ENCODE measurements at regions not wholly inside any gene's neighbourhood (a gene's known extent, or its start where the extent isn't known, plus 50 kb on each side); places are given as distances from the start of the nearest gene placed in this dataset.

DNA sequence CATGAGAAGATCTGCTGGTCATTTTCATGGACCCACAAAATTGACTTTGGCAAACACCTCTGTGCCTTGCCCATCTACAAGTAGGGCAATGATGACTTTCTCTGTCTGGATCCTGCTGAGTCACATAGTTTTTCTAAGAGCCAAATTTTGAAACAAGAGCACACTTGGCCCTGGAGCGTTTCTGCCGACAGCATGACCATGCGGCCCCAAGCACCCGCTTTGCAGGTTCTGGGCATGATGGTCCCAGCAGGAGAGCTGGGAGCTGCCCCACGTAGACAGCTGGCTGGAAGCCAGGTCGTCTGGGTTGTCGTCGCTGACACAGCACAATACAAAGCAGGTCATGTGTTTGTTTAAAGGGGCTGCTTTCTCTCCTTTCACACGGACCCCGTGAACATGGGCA is 159.8 kb downstream of the SYK start:
- no peak overlapping the region for H3K4me3 ChIP-seq (ENCODE audit: low read depth, low read length)
- TF ChIP-seq, protein P1, sequence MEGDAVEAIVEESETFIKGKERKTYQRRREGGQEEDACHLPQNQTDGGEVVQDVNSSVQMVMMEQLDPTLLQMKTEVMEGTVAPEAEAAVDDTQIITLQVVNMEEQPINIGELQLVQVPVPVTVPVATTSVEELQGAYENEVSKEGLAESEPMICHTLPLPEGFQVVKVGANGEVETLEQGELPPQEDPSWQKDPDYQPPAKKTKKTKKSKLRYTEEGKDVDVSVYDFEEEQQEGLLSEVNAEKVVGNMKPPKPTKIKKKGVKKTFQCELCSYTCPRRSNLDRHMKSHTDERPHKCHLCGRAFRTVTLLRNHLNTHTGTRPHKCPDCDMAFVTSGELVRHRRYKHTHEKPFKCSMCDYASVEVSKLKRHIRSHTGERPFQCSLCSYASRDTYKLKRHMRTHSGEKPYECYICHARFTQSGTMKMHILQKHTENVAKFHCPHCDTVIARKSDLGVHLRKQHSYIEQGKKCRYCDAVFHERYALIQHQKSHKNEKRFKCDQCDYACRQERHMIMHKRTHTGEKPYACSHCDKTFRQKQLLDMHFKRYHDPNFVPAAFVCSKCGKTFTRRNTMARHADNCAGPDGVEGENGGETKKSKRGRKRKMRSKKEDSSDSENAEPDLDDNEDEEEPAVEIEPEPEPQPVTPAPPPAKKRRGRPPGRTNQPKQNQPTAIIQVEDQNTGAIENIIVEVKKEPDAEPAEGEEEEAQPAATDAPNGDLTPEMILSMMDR (conservative IDR thresholded peaks at IDR 0.05; ENCODE audit: low read depth, low read length) = no peak
- DNase-seq (ENCODE audit: low read depth) = no peak

DNA sequence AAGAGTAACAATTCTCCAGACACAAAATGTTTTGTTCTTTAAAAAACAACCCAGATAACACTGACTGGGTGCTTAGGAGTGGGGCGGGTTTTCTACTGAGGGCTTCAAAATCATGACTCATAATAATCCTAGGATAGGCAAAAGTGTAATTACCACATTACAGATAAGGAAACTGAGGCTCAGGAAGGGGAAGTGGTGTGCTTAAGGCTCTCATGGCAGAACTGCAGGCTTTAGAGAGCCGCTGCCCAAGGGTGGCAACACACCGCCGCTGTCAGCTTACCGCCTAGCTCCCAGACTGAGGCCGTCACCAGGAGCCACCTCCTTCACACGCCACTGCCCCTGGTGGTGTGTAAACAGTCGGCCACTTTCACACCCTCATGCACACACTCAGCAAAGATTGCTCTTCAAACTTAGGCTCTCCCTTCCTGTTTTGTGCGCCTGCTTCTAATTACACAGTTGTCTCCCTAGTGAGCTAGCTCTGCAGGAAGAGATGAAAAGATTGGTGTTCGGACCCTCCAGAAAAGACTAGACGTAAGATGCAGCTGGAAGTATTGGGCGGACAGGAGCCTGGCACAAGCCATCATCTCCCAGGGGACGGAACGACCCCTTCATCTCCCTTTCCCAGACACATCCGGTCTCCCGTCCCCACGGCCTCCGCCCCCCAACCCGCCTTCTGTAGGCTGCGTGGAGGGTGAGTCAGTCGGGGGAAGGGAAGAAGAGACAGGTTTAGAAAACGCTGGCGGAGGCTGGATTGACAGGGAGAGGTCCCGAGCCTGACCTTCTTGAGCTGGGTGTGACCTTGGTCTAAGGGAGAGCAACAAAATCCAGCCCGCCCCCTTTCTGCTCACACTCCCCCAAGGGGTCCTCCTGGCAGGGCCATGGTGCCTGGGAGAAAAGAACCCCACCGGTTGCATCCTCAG is 162.7 kb downstream of the SYK start:
- TF ChIP-seq, protein P1 (conservative IDR thresholded peaks at IDR 0.05; ENCODE audit: low read depth, low read length) = peak; percentile 21
- no peak overlapping the region for H3K4me3 ChIP-seq (ENCODE audit: low read depth, low read length)
- no peak for DNase-seq (ENCODE audit: low read depth)

DNA sequence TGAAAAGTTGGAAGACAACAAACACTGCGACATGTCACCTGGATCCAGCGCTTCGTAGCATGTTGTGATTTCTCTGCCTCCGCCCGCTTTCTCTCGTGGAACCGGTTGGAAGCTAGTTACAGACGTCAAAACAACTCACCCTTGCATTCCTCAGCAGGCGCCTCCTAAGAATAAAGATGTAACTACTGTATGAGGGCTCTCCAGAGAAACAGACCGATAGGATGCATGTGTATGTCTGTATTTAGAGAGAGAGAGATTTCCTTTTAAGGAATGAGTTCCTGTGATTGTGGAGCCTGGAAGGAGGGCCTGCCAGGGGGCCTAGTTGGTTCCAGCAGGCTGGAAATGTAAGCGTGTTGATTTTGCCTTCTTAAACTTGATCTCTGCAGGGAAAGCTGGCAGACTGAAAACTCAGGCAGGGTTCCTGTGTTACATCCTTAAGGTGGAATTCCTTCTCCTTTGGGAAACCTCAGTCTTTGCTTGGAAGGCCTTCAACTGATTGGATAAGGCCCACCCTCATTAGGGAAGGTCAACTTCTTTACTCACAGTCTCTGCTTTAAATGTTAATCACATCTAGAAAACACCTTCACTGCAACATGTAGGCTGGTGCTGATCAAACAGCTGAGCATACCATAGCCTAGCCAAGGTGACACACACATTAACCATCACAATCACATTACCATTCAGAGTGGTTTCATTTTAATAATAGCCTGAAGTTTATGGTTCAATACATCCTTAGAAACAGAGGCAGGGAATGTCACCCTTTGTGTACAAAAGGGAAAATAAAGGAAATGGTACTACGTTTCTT is 163.8 kb downstream of the SYK start:
- no peak for DNase-seq (ENCODE audit: low read depth)

DNA sequence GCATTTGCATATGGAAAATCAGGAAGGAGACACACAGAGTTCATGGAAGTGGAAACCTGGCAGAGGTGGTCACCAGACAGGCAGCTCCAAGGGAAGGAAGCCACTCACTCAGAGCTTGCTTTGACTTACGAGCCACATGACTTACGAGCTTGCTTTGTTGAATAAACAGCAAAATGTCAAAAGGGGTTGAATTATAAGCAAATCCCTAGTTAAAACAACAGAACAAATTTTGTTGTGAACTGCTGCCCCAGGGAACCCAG is 164.3 kb downstream of the SYK start:
- no peak overlapping the region for H3K4me3 ChIP-seq (ENCODE audit: low read depth, low read length)
- DNase-seq (ENCODE audit: low read depth) = no peak
- TF ChIP-seq, protein P1 (conservative IDR thresholded peaks at IDR 0.05; ENCODE audit: low read depth, low read length) = no peak

More for the DNA sequence above, 163.8 kb downstream of the SYK start:
- TF ChIP-seq, protein P1 (conservative IDR thresholded peaks at IDR 0.05; ENCODE audit: low read depth, low read length) = no peak
- no peak overlapping the region for H3K4me3 ChIP-seq (ENCODE audit: low read depth, low read length)

DNA sequence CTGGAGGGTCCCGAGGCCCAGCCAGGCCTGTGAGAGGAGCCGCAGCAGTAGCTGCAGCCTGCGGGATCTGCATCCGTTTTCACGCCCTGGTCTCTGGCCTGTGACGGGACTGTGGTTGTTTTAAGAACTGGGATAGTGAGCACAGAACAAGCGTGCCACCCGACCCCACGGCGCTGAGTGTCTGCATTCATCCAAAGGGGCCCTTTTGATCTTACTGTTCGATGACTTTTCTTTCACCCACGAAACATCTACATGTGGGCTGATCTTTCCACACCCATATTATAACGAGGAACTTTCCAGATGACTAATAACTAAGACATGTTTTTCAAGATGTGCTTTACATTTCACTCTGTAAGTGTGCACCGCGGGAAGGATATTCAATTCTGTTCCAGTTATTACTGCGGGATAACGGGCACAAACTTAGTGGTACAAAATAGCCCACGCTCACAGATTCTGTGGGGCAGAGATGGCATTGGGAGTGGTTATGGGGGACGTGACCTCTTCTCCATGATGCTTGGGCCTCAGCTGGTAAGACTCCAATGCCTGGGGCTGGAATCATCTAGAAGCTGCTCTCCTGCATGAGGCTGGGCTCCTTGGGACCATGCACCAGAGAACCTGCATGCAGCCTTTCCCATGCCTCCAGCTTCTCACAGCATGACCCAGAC is 165.0 kb downstream of the SYK start:
- H3K4me3 ChIP-seq (ENCODE audit: low read depth, low read length) = no peak overlapping the region
- no peak for DNase-seq (ENCODE audit: low read depth)
- TF ChIP-seq, protein P1 (conservative IDR thresholded peaks at IDR 0.05; ENCODE audit: low read depth, low read length) = no peak

DNA sequence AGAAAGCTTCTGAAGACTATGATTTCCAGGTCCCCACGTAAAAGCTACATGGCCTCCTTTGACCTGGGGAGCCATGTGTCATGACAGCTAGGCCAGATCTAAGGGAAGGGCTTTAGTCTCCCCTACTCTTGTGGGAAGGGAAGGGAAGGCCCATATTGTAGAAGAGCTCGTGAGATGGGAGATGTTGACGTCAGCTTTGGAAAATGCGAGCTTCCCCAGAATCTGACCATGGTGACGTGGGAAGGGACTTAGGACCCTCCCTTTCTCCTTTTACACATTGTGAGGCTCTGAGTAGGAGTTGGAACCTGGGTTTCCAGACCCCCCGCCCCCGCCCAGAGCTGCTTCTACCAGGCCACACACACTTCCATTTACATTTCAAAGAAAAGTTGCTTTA is 165.5 kb downstream of the SYK start:
- TF ChIP-seq, protein P1 (conservative IDR thresholded peaks at IDR 0.05; ENCODE audit: low read depth, low read length) = no peak
- H3K4me3 ChIP-seq (ENCODE audit: low read depth, low read length) = no peak overlapping the region
- no peak for DNase-seq (ENCODE audit: low read depth)

Measured in epithelial cell of proximal tubule (primary cell).